ENCODE measurements at regions not wholly inside any gene's neighbourhood (a gene's known extent, or its start where the extent isn't known, plus 50 kb on each side); places are given as distances from the start of the nearest gene placed in this dataset.

- TF ChIP-seq Cebpa-rat (IDR thresholded peaks at IDR 0.05): no peak
- Histone ChIP-seq H4K20me1 (no peaks in the 10 kb centered on the region), H3K27me3 (no peaks in the 10 kb centered on the region; the same call in 1 of the 2 replicates), H3K4me1 (no peaks in the 10 kb centered on the region), H3K4me2 (no peak overlapping the region), H3K36me3 (no peaks in the 10 kb centered on the region), H3K27ac (no peak overlapping the region), H3K9me3 (no peaks in the 10 kb centered on the region), H3K9ac (no peak overlapping the region), H3K4me3 (no peak overlapping the region)
Observed at GRCh38 chr11:134823970-134824369, 411.9 kb upstream of the B3GAT1 start.

DNA sequence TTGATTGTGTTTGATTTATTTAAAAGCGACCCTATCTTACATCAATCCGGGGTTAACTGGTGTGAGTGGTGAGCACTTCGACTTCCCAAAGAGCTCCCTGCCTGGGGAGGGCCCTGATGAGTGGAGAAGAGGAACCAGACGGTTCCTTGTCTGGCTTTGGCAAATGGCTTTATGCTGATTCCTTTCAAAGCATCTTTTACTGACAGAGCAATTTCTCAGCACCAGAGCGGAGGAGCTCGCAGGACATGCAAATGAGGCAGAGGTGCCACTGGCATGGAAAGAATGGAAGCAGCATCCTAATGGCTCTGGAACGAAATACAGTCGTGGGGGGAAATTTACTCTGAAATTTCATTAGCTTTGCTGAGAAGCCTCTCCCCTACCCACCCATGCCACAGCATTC is 410.9 kb upstream of the B3GAT1 start:
- H3K9ac ChIP-seq: no peak overlapping the region
- no peak for TF ChIP-seq Cebpa-rat (IDR thresholded peaks at IDR 0.05)
- no peaks in the 10 kb centered on the region for H3K36me3 ChIP-seq
- no peaks in the 10 kb centered on the region for H3K4me1 ChIP-seq
- H3K9me3 ChIP-seq: no peaks in the 10 kb centered on the region
- no peaks in the 10 kb centered on the region; the same call in 1 of the 2 replicates for H3K27me3 ChIP-seq
- no peak overlapping the region for H3K27ac ChIP-seq
- H4K20me1 ChIP-seq: no peaks in the 10 kb centered on the region
- H3K4me2 ChIP-seq: no peak overlapping the region
- no peak overlapping the region for H3K4me3 ChIP-seq

DNA sequence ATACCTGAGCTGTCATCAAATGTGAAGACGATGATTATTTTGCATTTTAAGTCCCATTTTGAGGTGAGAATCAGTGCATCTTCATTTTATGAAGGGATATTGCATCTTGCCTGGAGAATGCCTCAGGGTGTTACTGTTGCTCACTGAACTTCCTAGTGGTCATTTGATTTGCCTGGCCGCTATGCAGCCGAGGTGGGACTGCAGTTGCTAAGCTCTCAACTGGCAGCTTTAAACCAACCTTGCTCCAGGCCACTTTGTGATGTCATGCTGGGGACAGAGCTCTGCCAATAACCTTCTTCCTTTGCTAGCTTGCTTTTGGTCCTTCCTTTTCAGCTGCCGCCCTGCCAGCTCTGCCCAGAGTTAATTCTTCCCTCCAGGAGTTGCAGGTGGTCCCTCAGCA is 409.4 kb upstream of the B3GAT1 start:
- no peak overlapping the region for H3K27ac ChIP-seq
- no peak overlapping the region for H3K4me2 ChIP-seq
- no peaks in the 10 kb centered on the region for H4K20me1 ChIP-seq
- no peaks in the 10 kb centered on the region for H3K9me3 ChIP-seq
- no peak for TF ChIP-seq Cebpa-rat (IDR thresholded peaks at IDR 0.05)
- no peaks in the 10 kb centered on the region; the same call in 1 of the 2 replicates for H3K27me3 ChIP-seq
- H3K4me3 ChIP-seq: no peak overlapping the region
- no peak overlapping the region for H3K9ac ChIP-seq
- H3K4me1 ChIP-seq: no peaks in the 10 kb centered on the region
- H3K36me3 ChIP-seq: no peaks in the 10 kb centered on the region

GRCh38 chr11:134819041-134819440 is 407.0 kb upstream of the B3GAT1 start:
- H4K20me1 ChIP-seq: no peaks in the 10 kb centered on the region
- no peaks in the 10 kb centered on the region for H3K36me3 ChIP-seq
- H3K4me3 ChIP-seq: no peak overlapping the region
- no peak overlapping the region for H3K4me2 ChIP-seq
- no peak overlapping the region for H3K27ac ChIP-seq
- no peak for TF ChIP-seq Cebpa-rat (IDR thresholded peaks at IDR 0.05)
- no peaks in the 10 kb centered on the region for H3K4me1 ChIP-seq
- no peak overlapping the region for H3K9ac ChIP-seq
- H3K27me3 ChIP-seq: no peaks in the 10 kb centered on the region; the same call in 1 of the 2 replicates
- no peaks in the 10 kb centered on the region for H3K9me3 ChIP-seq

GRCh38 chr11:134818516-134818915 is 406.5 kb upstream of the B3GAT1 start:
- H3K9me3 ChIP-seq: no peaks in the 10 kb centered on the region
- H3K36me3 ChIP-seq: no peaks in the 10 kb centered on the region
- H3K27me3 ChIP-seq: no peaks in the 10 kb centered on the region; the same call in 1 of the 2 replicates
- no peak overlapping the region for H3K27ac ChIP-seq
- no peaks in the 10 kb centered on the region for H4K20me1 ChIP-seq
- no peaks in the 10 kb centered on the region for H3K4me1 ChIP-seq
- H3K9ac ChIP-seq: no peak overlapping the region
- no peak for TF ChIP-seq Cebpa-rat (IDR thresholded peaks at IDR 0.05)
- no peak overlapping the region for H3K4me2 ChIP-seq
- no peak overlapping the region for H3K4me3 ChIP-seq

GRCh38 chr11:134815404-134815803 is 403.4 kb upstream of the B3GAT1 start:
- Histone ChIP-seq H3K4me1 (no peaks in the 10 kb centered on the region), H3K36me3 (no peaks in the 10 kb centered on the region), H3K9me3 (no peaks in the 10 kb centered on the region), H3K4me3 (no peak overlapping the region), H3K27ac (no peak overlapping the region), H3K27me3 (no peaks in the 10 kb centered on the region; the same call in 1 of the 2 replicates), H3K9ac (no peak overlapping the region), H4K20me1 (no peaks in the 10 kb centered on the region), H3K4me2 (no peak overlapping the region)
- TF ChIP-seq Cebpa-rat (IDR thresholded peaks at IDR 0.05): no peak

GRCh38 chr11:134807997-134808396 is 396.0 kb upstream of the B3GAT1 start:
- H3K9ac ChIP-seq: no peak overlapping the region
- no peaks in the 10 kb centered on the region for H3K36me3 ChIP-seq
- no peak overlapping the region for H3K4me3 ChIP-seq
- no peak overlapping the region for H3K27ac ChIP-seq
- no peaks in the 10 kb centered on the region for H4K20me1 ChIP-seq
- no peak for TF ChIP-seq Cebpa-rat (IDR thresholded peaks at IDR 0.05)
- H3K4me2 ChIP-seq: no peak overlapping the region
- no peaks in the 10 kb centered on the region for H3K4me1 ChIP-seq
- no peaks in the 10 kb centered on the region for H3K27me3 ChIP-seq
- H3K9me3 ChIP-seq: no peaks in the 10 kb centered on the region

- Histone ChIP-seq H3K36me3 (no peaks in the 10 kb centered on the region), H3K4me3 (no peak overlapping the region), H3K9me3 (no peaks in the 10 kb centered on the region), H3K27ac (no peak overlapping the region), H3K4me1 (peaks cover 6% of the 10 kb centered on the region), H3K9ac (no peak overlapping the region), H3K4me2 (no peak overlapping the region), H4K20me1 (no peaks in the 10 kb centered on the region), H3K27me3 (no peaks in the 10 kb centered on the region)
- TF ChIP-seq Cebpa-rat (IDR thresholded peaks at IDR 0.05): no peak
Observed at GRCh38 chr11:134802598-134802997, 390.6 kb upstream of the B3GAT1 start.

GRCh38 chr11:134802116-134802515 is 390.1 kb upstream of the B3GAT1 start:
- no peak overlapping the region for H3K4me2 ChIP-seq
- H3K9me3 ChIP-seq: no peaks in the 10 kb centered on the region

GRCh38 chr11:134801570-134801969 is 389.5 kb upstream of the B3GAT1 start:
- no peak for TF ChIP-seq Cebpa-rat (IDR thresholded peaks at IDR 0.05)
- Histone ChIP-seq H3K4me2 (peak overlapping the region; percentile 30), H3K27ac (no peak overlapping the region), H4K20me1 (no peaks in the 10 kb centered on the region), H3K4me3 (no peak overlapping the region), H3K36me3 (no peaks in the 10 kb centered on the region), H3K9ac (no peak overlapping the region), H3K9me3 (no peaks in the 10 kb centered on the region), H3K4me1 (peaks cover 6% of the 10 kb centered on the region), H3K27me3 (no peaks in the 10 kb centered on the region)

More at GRCh38 chr11:134802116-134802515, 390.1 kb upstream of the B3GAT1 start:
- Histone ChIP-seq H3K27me3 (no peaks in the 10 kb centered on the region), H3K4me1 (peaks cover 6% of the 10 kb centered on the region), H3K9ac (no peak overlapping the region), H3K36me3 (no peaks in the 10 kb centered on the region), H3K4me3 (no peak overlapping the region), H3K27ac (no peak overlapping the region), H4K20me1 (no peaks in the 10 kb centered on the region)
- TF ChIP-seq Cebpa-rat (IDR thresholded peaks at IDR 0.05): no peak

DNA sequence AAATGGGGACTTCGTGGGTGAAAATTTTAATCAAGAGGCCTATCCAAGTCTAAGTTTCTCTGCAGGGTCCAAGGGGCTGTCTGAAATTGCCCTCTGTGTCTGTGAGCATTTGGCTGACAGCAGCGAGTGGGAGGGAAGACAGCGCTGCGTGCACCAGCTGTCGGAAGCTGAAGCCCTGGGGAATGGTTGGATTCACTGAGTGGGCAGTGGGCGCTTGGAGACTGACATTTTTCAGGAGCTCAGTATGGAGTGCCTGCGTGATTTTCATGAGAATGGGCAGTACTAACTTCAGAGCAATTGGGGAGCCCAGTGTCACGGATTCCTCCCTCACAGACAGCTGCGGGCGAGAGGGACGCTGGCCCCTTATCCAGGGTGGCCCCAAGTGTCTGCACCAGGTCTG is 388.8 kb upstream of the B3GAT1 start:
- Histone ChIP-seq H3K4me2 (no peak overlapping the region), H3K27ac (no peak overlapping the region), H3K9me3 (no peaks in the 10 kb centered on the region), H3K4me3 (no peak overlapping the region), H4K20me1 (no peaks in the 10 kb centered on the region), H3K36me3 (no peaks in the 10 kb centered on the region), H3K4me1 (peaks cover 6% of the 10 kb centered on the region), H3K9ac (no peak overlapping the region), H3K27me3 (no peaks in the 10 kb centered on the region)
- no peak for TF ChIP-seq Cebpa-rat (IDR thresholded peaks at IDR 0.05)
